ENCODE measurements at regions not wholly inside any gene's neighbourhood (a gene's known extent, or its start where the extent isn't known, plus 50 kb on each side); places are given as distances from the start of the nearest gene placed in this dataset.
"Not testable (repeated sequence)": the region's sequence is repeated elsewhere in the genome, so short reads cannot be mapped to it uniquely, and the experiment has no call there.

- DNase-seq = no peak
Measured at GRCh38 chr21:28696844-28697410, 295.8 kb downstream of the LTN1 start.

DNA sequence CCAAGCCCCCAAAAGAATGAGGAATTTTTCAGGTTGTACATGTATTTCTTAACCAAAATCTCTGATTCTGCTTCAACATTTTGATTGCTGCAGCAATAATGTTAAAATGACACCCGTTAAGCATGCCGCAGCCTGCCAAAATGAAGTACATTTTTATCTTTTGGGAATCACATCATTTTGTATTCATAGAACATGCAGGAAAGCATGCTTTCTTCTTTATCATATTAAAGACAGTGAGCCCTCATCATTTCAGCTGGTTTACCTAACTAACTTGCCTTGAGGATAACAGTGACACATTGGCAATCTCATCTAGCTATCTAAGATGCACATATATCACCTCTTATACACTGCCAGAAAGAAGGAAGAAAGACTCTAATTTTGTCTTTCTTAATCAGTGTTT is 299.2 kb downstream of the LTN1 start:
- DNase-seq = no peak

GRCh38 chr21:28690196-28690595 is 302.5 kb downstream of the LTN1 start:
- no peak for DNase-seq

GRCh38 chr21:28688381-28688780 is 304.3 kb downstream of the LTN1 start:
- DNase-seq = no peak

DNA sequence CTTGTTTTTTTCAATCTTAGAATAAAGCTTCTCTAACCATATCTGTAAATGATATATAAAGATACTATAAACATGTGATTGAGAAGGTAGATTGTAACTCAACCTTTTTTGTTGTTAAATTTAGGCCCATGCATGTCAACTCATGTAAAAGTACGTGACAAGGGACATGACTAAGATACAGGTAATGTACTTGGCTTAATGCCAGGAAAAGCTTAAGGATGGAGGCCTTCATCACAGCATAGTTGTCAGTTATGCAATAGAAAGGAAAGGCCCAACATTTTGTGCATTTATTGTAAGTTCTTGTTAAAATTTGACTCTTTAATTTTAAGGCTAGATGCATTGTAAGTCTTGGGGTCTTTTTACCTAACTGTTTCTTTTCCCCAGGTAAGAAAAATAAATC is 305.1 kb downstream of the LTN1 start:
- DNase-seq = no peak

DNA sequence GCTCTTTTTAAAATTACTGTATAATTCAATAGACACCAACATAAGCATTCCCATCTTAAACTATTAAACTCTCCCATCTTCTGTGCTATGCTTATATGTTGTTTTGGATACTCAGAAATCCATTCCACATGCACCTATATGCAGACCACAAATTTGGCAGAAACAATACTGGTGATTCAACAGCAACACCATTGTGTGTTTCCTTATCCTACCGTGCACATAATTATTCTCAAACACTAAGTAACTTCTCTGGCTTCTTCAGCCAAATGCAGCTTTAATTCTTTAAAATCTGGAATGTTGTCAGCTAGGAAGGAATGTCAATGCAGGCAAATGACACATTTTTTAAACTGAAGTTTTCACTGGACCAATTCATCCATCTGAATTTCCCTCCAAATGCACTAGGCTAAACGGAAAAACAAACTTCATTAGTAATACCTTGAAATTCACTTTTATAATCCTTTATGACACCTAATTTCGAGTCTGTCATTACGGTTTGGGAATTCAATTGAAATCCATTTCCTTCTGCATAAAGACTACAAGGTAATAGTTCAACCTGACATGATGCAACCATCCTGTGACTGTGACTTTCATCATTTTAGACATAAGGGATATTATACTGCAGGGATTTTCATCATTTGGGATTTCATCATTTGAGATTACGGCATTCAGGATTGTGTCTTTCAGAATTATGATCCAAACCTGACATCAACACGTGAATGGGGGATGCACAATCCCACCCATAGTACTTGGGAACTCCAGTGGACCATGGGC is 308.5 kb downstream of the LTN1 start:
- DNase-seq = no peak

DNA sequence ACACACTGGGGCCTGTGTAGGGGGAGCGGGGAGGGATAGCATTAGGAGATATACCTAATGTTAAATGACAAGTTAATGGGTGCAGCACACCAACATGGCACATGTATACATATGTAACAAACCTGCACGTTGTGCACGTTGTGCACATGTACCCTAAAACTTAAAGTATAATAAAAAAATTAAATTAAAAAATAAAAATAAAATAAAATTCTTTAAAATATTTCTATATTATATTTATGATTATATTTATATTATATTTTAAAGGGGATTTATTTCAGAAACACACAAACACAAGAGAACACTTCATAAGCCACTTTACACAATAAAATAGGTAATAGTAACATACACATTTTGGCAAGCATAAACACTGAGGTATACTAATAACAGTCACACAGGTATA is 309.8 kb downstream of the LTN1 start:
- DNase-seq = not testable (repeated sequence)

DNA sequence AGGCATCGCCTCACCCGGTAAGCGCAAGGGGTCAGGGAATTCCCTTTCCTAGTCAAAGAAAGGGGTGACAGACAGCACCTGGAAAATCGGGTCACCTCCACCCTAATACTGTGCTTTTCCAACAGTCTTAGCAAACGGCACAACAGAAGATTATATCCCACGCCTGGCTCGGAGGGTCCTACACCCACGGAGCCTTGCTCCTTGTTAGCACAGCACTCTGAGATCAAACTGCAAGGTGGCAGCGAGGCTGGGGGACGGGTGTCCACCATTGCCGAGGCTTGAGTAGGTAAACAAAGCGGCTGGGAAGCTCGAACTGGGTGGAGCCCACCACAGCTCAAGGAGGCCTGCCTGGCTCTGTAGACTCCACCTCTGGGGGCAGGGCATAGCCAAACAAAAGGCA is 315.6 kb downstream of the LTN1 start:
- DNase-seq = not testable (repeated sequence)

DNA sequence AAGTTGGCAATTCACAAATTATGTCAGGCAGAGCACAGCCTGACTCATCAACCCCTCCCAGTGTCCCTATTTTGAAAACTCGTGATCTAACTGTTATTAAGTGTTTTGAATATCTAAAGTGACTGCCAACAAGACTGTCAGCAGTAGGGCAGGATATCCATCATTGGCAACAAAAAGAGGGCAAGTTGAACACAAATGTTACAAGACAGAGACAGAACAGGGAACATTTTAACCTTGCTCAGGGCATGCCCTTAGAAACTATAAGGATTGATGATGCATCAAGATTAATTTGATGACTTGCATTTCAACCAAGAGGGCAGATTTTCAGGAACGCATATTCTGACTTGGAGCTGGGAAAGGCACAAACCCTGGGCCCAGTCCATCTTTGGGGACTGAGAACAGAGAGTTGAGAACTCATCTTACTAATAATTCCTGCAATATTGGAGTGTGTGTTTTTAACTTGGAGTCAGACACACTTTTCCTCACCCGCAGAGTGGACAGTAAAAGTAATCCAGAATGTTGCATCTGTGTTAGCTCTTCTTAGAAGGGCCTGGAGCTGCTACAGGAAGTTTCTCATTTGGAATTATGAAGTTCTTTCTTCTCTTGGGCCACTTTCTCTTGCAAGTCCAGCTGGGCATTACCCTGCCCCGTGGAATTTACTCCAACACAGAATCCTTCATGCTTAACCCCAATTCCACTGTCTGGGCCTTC is 317.2 kb downstream of the LTN1 start:
- no peak for DNase-seq

DNA sequence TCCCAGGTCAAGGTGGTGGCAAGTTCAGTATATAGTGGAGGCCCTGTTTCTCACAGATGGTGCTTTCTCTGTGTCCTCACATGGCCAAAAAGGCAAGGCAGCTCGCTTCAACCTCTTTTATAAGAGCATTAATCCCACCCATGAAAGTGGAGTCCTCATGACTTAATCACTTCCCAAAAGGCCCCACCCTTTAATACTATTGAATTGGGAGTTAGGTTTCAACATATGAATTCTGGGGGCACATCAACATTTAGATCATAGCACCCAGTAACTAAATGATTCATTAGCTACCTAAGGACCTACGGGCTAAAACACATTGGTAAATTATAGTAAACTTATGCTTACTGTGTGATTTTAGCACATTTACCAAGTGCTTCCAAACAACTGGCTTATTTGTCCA is 317.9 kb downstream of the LTN1 start:
- DNase-seq = no peak

- DNase-seq = no peak
Measured at GRCh38 chr21:28671549-28672195, 321.0 kb downstream of the LTN1 start.

- no peak for DNase-seq
Measured at GRCh38 chr21:28669971-28670653, 322.6 kb downstream of the LTN1 start.

DNA sequence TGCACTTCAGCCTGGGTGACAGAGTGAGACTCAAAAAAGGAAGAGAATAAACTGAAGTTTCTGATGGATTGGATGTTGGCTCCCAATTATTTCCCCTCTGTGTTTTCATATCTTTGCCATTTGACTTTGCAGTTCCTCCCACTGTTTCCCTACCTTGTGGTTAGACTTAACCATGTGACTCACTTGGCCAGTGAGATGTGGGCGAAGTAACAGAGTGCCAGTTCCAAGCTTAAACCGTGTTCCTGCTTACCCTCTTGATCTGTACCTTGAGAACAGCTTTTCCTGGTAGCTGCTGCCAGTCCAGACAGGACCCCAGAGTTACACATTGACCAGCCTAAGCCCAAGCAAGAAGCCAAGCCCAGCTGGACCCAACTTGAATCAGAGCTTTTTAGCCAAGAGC is 323.4 kb downstream of the LTN1 start:
- no peak for DNase-seq

DNA sequence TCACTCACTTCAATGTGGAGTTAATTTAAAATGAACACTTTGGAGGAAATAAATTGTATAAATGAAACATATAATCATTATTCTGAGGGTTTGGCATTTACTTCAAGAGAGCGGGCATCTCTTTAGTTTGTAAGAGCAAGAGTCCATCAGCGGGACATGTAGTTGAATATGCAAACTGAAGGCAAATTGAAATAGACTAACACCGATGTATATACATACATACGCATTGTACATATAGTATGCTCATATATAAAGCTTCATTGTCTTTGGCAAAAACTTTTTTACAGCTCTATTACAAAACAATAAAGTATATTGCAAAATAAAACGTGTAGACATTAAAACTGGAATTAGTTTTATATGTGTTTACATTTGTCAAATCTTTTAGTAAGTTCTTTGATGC is 328.9 kb downstream of the LTN1 start:
- no peak for DNase-seq

GRCh38 chr21:28663111-28663693 is 329.5 kb downstream of the LTN1 start:
- DNase-seq = no peak

DNA sequence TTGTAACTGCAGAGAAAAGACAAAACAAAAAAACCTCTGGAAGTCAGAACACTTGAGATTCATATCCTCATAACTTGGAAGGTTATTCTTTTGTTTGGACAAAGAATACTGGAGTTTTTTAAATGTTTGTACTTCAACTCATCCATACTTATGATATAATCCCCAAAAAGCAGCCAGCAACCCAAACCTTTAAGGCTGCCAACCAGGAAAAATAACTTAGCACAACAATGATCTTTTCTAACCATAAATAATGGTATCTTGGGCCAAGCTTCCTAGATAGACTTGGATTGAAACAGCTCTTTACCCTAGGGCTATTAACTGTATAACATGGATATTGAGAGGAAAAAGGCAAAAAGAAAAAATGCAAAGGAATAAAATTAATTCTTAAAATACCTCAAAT is 335.1 kb downstream of the LTN1 start:
- no peak for DNase-seq

DNA sequence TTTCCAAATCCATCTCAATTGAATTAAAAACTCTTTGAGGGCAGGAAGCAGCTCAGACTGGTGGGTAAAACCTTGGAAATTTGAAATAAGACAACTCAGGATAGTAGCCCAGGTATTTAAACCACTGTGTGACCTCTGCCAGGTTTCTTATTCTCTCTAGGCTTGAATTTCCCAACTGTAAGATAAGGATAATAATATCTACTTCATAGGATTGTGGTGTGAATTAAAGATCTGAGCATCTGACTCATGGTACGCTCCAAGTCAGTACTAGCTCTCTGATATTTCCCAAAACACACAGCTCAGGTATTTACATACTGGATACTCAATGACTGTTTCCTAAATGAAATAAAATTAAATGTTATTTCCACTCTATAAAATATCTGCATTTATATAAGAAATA is 337.2 kb downstream of the LTN1 start:
- DNase-seq = no peak

- DNase-seq = no peak
Measured at GRCh38 chr21:28654406-28654805, 338.3 kb downstream of the LTN1 start.

DNA sequence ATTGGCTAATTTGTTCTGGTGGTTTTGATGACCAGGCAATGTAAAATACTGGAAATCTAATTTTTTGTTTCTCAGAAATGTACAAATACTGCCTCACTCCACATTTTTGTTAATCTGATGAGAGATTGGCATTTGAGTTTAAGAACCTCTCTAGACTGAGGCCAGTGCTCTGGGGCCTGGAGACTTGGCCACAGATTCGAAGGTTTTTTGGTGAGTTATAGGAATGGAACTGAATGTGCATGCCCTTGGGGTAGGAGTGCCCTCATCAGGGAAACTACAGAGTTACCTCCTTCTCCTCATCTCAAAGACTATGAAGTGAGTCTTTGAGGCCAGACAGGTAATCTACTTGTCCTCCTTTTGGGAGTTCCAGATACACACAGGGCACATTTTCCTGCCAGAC is 347.9 kb downstream of the LTN1 start:
- DNase-seq = no peak

GRCh38 chr21:28642891-28643290 is 349.8 kb downstream of the LTN1 start:
- no peak for DNase-seq

- DNase-seq = no peak
Measured at GRCh38 chr21:28641731-28642130, 350.9 kb downstream of the LTN1 start.

DNA sequence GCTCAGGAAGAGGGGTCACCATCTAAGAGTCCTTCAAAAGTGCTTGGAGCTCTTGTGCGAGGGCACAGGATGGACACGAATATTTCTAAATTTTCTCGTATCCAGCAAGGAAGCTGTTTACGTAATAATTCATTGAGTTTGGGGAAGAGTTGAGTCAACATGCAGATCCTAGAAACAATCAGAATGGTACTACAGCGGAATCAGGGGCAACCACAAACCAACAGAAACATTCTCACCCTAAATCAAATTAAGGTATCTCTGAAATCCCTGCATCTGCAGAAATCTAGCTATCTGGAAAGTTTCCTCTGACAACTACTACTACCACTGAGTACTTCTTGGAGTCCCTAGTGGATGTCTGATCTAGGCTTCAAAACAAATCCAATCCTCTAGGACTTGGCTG is 352.4 kb downstream of the LTN1 start:
- no peak for DNase-seq

DNA sequence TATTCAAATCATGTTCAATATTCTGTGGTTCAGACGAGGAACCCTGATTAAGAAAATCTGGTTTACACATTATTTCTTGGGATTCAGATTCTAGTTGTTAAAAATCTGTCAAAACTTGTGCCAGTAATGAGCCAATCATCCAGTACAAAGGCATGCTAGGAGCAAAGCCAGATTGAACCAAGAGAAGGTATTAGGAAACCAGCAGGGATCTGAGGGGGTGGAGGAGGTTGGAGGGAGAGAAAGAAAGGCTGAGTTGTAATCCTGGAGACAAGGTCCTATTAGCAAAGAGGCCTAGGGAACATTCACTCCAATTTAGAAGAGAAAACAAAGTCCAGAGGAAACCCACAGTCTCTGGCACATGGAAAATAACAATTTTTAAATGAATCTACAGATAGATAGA is 352.9 kb downstream of the LTN1 start:
- DNase-seq = no peak
